ENCODE measurements at regions not wholly inside any gene's neighbourhood (a gene's known extent, or its start where the extent isn't known, plus 50 kb on each side); places are given as distances from the start of the nearest gene placed in this dataset.

DNA sequence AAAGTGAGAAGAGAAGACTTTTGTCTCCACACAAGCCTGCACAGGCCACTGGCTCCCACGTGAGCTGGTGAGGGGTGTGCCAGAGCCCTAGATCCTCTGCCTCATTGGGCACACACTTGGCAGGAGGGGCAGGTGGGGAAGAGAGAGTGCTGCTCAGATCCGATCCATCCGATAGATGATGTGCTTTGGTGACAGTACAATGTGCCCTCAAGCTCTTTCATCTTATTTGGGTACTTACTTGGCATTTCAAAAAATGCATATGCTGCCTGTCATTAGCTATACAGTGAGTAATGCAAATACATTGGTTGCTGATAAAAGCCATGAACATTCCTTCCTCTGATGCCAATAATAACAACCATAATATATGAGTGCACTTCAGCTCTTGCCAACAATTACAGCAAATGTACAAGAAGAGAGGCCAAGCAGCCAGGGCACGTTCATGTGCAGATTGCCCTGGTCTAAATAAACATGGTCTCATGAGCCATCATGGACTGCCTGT is 255.3 kb downstream of the VAPA start:
- no peak for ATAC-seq
- no peaks in the 10 kb centered on the region for H4K20me1 ChIP-seq (ENCODE audit: insufficient read depth)
- no TSS peak for BruUV-seq (replicated peaks)
- no peaks in the 10 kb centered on the region for H3K4me1 ChIP-seq (ENCODE audit: control insufficient read depth in 1 of 2, insufficient read depth in 2 of 2, low read length in 2 of 2)
- no peak overlapping the region for H3K4me3 ChIP-seq (replicated peaks in 1 of 2; ENCODE audit: low read depth in 1 of 2, low read length in 2 of 2)
- no peaks in the 10 kb centered on the region for H3K36me3 ChIP-seq (ENCODE audit: control insufficient read depth in 1 of 2, insufficient read depth in 2 of 2, low read length in 2 of 2)
- no peak for TF ChIP-seq CEBPB (IDR thresholded peaks at IDR 0.05; ENCODE audit: low read depth)
- no peak for TF ChIP-seq POLR2A (IDR thresholded peaks at IDR 0.05; ENCODE audit: borderline replicate concordance, extremely low read depth, insufficient read depth, insufficient read length)
- TF ChIP-seq SIN3A (IDR thresholded peaks at IDR 0.05; ENCODE audit: low read depth): no peak
- no peak for TF ChIP-seq ELF1 (IDR thresholded peaks at IDR 0.05; ENCODE audit: borderline replicate concordance, low read depth)
- TF ChIP-seq, protein P1, sequence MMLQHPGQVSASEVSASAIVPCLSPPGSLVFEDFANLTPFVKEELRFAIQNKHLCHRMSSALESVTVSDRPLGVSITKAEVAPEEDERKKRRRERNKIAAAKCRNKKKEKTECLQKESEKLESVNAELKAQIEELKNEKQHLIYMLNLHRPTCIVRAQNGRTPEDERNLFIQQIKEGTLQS (IDR thresholded peaks at IDR 0.05): no peak
- no peak for TF ChIP-seq FOSL1 (IDR thresholded peaks at IDR 0.05; ENCODE audit: low read depth)
- no peak for TF ChIP-seq JUND (IDR thresholded peaks at IDR 0.05)
- no peak for TF ChIP-seq SRF (IDR thresholded peaks at IDR 0.05; ENCODE audit: low read depth)
- TF ChIP-seq, protein P2, sequence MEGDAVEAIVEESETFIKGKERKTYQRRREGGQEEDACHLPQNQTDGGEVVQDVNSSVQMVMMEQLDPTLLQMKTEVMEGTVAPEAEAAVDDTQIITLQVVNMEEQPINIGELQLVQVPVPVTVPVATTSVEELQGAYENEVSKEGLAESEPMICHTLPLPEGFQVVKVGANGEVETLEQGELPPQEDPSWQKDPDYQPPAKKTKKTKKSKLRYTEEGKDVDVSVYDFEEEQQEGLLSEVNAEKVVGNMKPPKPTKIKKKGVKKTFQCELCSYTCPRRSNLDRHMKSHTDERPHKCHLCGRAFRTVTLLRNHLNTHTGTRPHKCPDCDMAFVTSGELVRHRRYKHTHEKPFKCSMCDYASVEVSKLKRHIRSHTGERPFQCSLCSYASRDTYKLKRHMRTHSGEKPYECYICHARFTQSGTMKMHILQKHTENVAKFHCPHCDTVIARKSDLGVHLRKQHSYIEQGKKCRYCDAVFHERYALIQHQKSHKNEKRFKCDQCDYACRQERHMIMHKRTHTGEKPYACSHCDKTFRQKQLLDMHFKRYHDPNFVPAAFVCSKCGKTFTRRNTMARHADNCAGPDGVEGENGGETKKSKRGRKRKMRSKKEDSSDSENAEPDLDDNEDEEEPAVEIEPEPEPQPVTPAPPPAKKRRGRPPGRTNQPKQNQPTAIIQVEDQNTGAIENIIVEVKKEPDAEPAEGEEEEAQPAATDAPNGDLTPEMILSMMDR (IDR thresholded peaks at IDR 0.05 in 2 of 3, conservative IDR thresholded peaks at IDR 0.05 in 1 of 3; ENCODE audit: borderline replicate concordance in 1 of 3, insufficient read depth in 1 of 3, low read depth in 2 of 3, low read length in 2 of 3): no peak
- TF ChIP-seq, protein P3, sequence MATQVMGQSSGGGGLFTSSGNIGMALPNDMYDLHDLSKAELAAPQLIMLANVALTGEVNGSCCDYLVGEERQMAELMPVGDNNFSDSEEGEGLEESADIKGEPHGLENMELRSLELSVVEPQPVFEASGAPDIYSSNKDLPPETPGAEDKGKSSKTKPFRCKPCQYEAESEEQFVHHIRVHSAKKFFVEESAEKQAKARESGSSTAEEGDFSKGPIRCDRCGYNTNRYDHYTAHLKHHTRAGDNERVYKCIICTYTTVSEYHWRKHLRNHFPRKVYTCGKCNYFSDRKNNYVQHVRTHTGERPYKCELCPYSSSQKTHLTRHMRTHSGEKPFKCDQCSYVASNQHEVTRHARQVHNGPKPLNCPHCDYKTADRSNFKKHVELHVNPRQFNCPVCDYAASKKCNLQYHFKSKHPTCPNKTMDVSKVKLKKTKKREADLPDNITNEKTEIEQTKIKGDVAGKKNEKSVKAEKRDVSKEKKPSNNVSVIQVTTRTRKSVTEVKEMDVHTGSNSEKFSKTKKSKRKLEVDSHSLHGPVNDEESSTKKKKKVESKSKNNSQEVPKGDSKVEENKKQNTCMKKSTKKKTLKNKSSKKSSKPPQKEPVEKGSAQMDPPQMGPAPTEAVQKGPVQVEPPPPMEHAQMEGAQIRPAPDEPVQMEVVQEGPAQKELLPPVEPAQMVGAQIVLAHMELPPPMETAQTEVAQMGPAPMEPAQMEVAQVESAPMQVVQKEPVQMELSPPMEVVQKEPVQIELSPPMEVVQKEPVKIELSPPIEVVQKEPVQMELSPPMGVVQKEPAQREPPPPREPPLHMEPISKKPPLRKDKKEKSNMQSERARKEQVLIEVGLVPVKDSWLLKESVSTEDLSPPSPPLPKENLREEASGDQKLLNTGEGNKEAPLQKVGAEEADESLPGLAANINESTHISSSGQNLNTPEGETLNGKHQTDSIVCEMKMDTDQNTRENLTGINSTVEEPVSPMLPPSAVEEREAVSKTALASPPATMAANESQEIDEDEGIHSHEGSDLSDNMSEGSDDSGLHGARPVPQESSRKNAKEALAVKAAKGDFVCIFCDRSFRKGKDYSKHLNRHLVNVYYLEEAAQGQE (IDR thresholded peaks at IDR 0.05; ENCODE audit: low read depth): no peak
- TF ChIP-seq, protein P4, sequence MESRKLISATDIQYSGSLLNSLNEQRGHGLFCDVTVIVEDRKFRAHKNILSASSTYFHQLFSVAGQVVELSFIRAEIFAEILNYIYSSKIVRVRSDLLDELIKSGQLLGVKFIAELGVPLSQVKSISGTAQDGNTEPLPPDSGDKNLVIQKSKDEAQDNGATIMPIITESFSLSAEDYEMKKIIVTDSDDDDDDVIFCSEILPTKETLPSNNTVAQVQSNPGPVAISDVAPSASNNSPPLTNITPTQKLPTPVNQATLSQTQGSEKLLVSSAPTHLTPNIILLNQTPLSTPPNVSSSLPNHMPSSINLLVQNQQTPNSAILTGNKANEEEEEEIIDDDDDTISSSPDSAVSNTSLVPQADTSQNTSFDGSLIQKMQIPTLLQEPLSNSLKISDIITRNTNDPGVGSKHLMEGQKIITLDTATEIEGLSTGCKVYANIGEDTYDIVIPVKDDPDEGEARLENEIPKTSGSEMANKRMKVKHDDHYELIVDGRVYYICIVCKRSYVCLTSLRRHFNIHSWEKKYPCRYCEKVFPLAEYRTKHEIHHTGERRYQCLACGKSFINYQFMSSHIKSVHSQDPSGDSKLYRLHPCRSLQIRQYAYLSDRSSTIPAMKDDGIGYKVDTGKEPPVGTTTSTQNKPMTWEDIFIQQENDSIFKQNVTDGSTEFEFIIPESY (IDR thresholded peaks at IDR 0.05; ENCODE audit: extremely low read depth, insufficient replicate concordance, low read length): no peak
- no peak for TF ChIP-seq EGR1 (IDR thresholded peaks at IDR 0.05; ENCODE audit: low read depth)
- TF ChIP-seq EZH2phosphoT487 (IDR thresholded peaks at IDR 0.05; ENCODE audit: borderline replicate concordance): no peak
- no peak for TF ChIP-seq RAD21 (IDR thresholded peaks at IDR 0.05; ENCODE audit: low read depth)
- TF ChIP-seq ZFX (IDR thresholded peaks at IDR 0.05): no peak
- no peak for TF ChIP-seq SP1 (IDR thresholded peaks at IDR 0.05; ENCODE audit: low read depth)
- CTCF ChIA-PET: no interaction called here
- no peak overlapping the region for H2AFZ ChIP-seq (ENCODE audit: low read depth, low read length, poor library complexity, severe bottlenecking)
- no peaks in the 10 kb centered on the region for H3K9me2 ChIP-seq (ENCODE audit: insufficient read depth)
- no peaks in the 10 kb centered on the region for H3K27me3 ChIP-seq (ENCODE audit: insufficient read depth, low read length)
- H3K27ac ChIP-seq (ENCODE audit: low read depth, low read length): no peak overlapping the region
- H3K79me2 ChIP-seq (ENCODE audit: insufficient read depth, low read length): no peaks in the 10 kb centered on the region
- POLR2A ChIA-PET: interaction anchor here (1.5 kb wide), 1 partner anchor 37 kb away, joined by 3 read pairs; no protein-coding TSS in a partner anchor
- no peaks in the 10 kb centered on the region for H3K9me3 ChIP-seq (ENCODE audit: control insufficient read depth in 1 of 2, insufficient read depth in 1 of 2, low read depth in 1 of 2, low read length in 2 of 2)
- no peak for DNase-seq (ENCODE audit: low read depth, low spot score)
- no peak overlapping the region for H3K9ac ChIP-seq (ENCODE audit: low read length)
- RAD21 ChIA-PET (ENCODE audit: low non-redundant PET in 1 of 2, low total read pairs in 2 of 2, uncharacterized antibody in 2 of 2, unreplicated experiment in 2 of 2): no interaction called here
- intact Hi-C loops (cut with micrococcal nuclease): no loop called here
- H3K4me2 ChIP-seq (ENCODE audit: low read length): no peak overlapping the region

All from HCT116 (cell line).